ENCODE measurements at regions not wholly inside any gene's neighbourhood (a gene's known extent, or its start where the extent isn't known, plus 50 kb on each side); places are given as distances from the start of the nearest gene placed in this dataset.

- Histone ChIP-seq H3K36me3 (replicated peaks in 1 of 2; ENCODE audit: control insufficient read depth in 1 of 2, insufficient read depth in 2 of 2, low read length in 1 of 2) (no peaks in the 10 kb centered on the region), H2AFZ (ENCODE audit: low read depth) (no peak overlapping the region), H3K9me3 (no peaks in the 10 kb centered on the region), H3K9me2 (no peaks in the 10 kb centered on the region), H3K4me3 (ENCODE audit: low read depth in 2 of 2, low read length in 1 of 2) (no peak overlapping the region), H3K4me2 (no peak overlapping the region), H3K79me2 (ENCODE audit: insufficient read depth) (no peaks in the 10 kb centered on the region), H3K9ac (no peak overlapping the region), H3K4me1 (ENCODE audit: control insufficient read depth in 1 of 2, insufficient read depth in 2 of 2, low read depth in 1 of 2, low read length in 1 of 2) (no peaks in the 10 kb centered on the region), H4K20me1 (ENCODE audit: insufficient read depth) (no peaks in the 10 kb centered on the region), H3F3A (replicated peaks; ENCODE audit: insufficient read depth) (no peaks in the 10 kb centered on the region), H3K27me3 (ENCODE audit: insufficient read depth) (no peaks in the 10 kb centered on the region; the same call in 1 of the 2 replicates), H3K27ac (ENCODE audit: low read depth in 2 of 2, low read length in 1 of 2) (no peak overlapping the region)
- WGBS (ENCODE audit: low lambda C conversion rate): 4% methylated on average over 5 of the region's 5 CpGs
- TF ChIP-seq FOXM1 (IDR thresholded peaks at IDR 0.05; ENCODE audit: low read depth) (no peak), TAF1 (IDR thresholded peaks at IDR 0.05; ENCODE audit: borderline replicate concordance, low read depth, low read length) (no peak), GATA2 (CRISPR knock-in tag; IDR thresholded peaks at IDR 0.05) (no peak), SMC3 (IDR thresholded peaks at IDR 0.05; ENCODE audit: low read depth, low read length) (no peak), MXI1 (IDR thresholded peaks at IDR 0.05; ENCODE audit: low read depth, low read length) (no peak)
- TF ChIP-seq, protein P1, sequence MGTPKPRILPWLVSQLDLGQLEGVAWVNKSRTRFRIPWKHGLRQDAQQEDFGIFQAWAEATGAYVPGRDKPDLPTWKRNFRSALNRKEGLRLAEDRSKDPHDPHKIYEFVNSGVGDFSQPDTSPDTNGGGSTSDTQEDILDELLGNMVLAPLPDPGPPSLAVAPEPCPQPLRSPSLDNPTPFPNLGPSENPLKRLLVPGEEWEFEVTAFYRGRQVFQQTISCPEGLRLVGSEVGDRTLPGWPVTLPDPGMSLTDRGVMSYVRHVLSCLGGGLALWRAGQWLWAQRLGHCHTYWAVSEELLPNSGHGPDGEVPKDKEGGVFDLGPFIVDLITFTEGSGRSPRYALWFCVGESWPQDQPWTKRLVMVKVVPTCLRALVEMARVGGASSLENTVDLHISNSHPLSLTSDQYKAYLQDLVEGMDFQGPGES (IDR thresholded peaks at IDR 0.05; ENCODE audit: low read depth, low read length): no peak
- TF ChIP-seq, protein P2, sequence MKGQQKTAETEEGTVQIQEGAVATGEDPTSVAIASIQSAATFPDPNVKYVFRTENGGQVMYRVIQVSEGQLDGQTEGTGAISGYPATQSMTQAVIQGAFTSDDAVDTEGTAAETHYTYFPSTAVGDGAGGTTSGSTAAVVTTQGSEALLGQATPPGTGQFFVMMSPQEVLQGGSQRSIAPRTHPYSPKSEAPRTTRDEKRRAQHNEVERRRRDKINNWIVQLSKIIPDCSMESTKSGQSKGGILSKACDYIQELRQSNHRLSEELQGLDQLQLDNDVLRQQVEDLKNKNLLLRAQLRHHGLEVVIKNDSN (IDR thresholded peaks at IDR 0.05; ENCODE audit: borderline replicate concordance, low read depth): no peak
- TF ChIP-seq, protein P3, sequence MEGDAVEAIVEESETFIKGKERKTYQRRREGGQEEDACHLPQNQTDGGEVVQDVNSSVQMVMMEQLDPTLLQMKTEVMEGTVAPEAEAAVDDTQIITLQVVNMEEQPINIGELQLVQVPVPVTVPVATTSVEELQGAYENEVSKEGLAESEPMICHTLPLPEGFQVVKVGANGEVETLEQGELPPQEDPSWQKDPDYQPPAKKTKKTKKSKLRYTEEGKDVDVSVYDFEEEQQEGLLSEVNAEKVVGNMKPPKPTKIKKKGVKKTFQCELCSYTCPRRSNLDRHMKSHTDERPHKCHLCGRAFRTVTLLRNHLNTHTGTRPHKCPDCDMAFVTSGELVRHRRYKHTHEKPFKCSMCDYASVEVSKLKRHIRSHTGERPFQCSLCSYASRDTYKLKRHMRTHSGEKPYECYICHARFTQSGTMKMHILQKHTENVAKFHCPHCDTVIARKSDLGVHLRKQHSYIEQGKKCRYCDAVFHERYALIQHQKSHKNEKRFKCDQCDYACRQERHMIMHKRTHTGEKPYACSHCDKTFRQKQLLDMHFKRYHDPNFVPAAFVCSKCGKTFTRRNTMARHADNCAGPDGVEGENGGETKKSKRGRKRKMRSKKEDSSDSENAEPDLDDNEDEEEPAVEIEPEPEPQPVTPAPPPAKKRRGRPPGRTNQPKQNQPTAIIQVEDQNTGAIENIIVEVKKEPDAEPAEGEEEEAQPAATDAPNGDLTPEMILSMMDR (IDR thresholded peaks at IDR 0.05): no peak
- CTCF ChIA-PET: interaction anchor here (1.2 kb wide), 1 partner anchor 13 kb away, joined by 4 read pairs; no protein-coding TSS in a partner anchor
- no peak for DNase-seq
- POLR2A ChIA-PET: no interaction called here
Measured at GRCh38 chr12:3976351-3976938, 103.2 kb upstream of the PARP11 start.

DNA sequence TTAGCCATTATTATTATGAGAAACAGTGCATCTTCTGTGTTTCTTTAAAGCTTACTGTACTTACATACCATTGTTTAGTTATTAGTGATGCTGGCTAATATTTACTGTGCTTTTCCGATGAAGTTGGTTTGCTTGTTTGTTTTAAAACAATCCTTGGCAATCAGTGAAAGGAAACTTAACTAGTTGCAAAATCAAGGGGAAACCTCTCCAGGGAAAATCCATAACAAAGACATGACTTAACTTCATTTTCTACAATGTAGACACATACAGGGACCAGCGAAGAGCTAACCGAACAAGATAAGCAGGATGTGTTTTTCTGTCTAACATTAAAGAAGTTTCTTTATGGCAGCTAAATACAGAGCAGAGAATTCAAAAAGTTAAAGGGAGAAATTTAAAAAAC is 102.5 kb upstream of the PARP11 start:
- H3K4me3 ChIP-seq (ENCODE audit: low read depth in 2 of 2, low read length in 1 of 2): no peak overlapping the region
- no peaks in the 10 kb centered on the region for H4K20me1 ChIP-seq (ENCODE audit: insufficient read depth)
- ChIA-PET POLR2A (no interaction called here), CTCF (interaction anchor here (1.2 kb wide), 1 partner anchor 12 kb away, joined by 4 read pairs; no protein-coding TSS in a partner anchor)
- DNase-seq: no peak
- TF ChIP-seq TCF12 (IDR thresholded peaks at IDR 0.05) (no peak), TAF1 (IDR thresholded peaks at IDR 0.05; ENCODE audit: borderline replicate concordance, low read depth, low read length) (no peak), GATA2 (CRISPR knock-in tag; IDR thresholded peaks at IDR 0.05) (no peak), RAD21 (IDR thresholded peaks at IDR 0.05; ENCODE audit: low read length) (no peak), RFX5 (IDR thresholded peaks at IDR 0.05; ENCODE audit: low read length) (no peak), FOSL2 (IDR thresholded peaks at IDR 0.05; ENCODE audit: borderline replicate concordance, low read depth) (no peak), FOXM1 (IDR thresholded peaks at IDR 0.05; ENCODE audit: low read depth) (no peak), ELF1 (IDR thresholded peaks at IDR 0.05) (no peak), YY1 (IDR thresholded peaks at IDR 0.05; ENCODE audit: low read depth) (no peak), NFIC (IDR thresholded peaks at IDR 0.05; ENCODE audit: borderline replicate concordance) (no peak), SIN3A (IDR thresholded peaks at IDR 0.05; ENCODE audit: borderline replicate concordance, low read depth, low read length) (no peak), USF2 (IDR thresholded peaks at IDR 0.05; ENCODE audit: borderline replicate concordance, low read depth, low read length) (no peak), MEF2A (IDR thresholded peaks at IDR 0.05; ENCODE audit: borderline replicate concordance, low read depth) (no peak)
- TF ChIP-seq, protein P4, sequence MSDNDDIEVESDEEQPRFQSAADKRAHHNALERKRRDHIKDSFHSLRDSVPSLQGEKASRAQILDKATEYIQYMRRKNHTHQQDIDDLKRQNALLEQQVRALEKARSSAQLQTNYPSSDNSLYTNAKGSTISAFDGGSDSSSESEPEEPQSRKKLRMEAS (IDR thresholded peaks at IDR 0.05; ENCODE audit: low read depth): no peak
- TF ChIP-seq, protein P1 (IDR thresholded peaks at IDR 0.05; ENCODE audit: low read depth, low read length): no peak
- H3F3A ChIP-seq (replicated peaks; ENCODE audit: insufficient read depth): no peaks in the 10 kb centered on the region
- no peak overlapping the region for H3K9ac ChIP-seq
- no peak overlapping the region for H2AFZ ChIP-seq (ENCODE audit: low read depth)
- no peaks in the 10 kb centered on the region for H3K9me2 ChIP-seq
- H3K27me3 ChIP-seq (ENCODE audit: insufficient read depth): no peaks in the 10 kb centered on the region; the same call in 1 of the 2 replicates
- H3K4me2 ChIP-seq: no peak overlapping the region
- H3K4me1 ChIP-seq (ENCODE audit: control insufficient read depth in 1 of 2, insufficient read depth in 2 of 2, low read depth in 1 of 2, low read length in 1 of 2): no peaks in the 10 kb centered on the region
- no peaks in the 10 kb centered on the region for H3K36me3 ChIP-seq (replicated peaks in 1 of 2; ENCODE audit: control insufficient read depth in 1 of 2, insufficient read depth in 2 of 2, low read length in 1 of 2)
- no peak overlapping the region for H3K27ac ChIP-seq (ENCODE audit: low read depth in 2 of 2, low read length in 1 of 2)
- no peaks in the 10 kb centered on the region for H3K9me3 ChIP-seq
- H3K79me2 ChIP-seq (ENCODE audit: insufficient read depth): no peaks in the 10 kb centered on the region
- 6% methylated on average over 3 of the region's 3 CpGs for WGBS (ENCODE audit: low lambda C conversion rate)
